Prostate gland (tissue), 2 donors: ENCODE measurements at regions not wholly inside any gene's neighbourhood (a gene's known extent, or its start where the extent isn't known, plus 50 kb on each side); places are given as distances from the start of the nearest gene placed in this dataset.

ENCODE experiments used
- POLR2A ChIP-seq: fragments of 450-650 bp; IDR thresholded peaks from one replicate; pipeline ENCODE4 v1.6.1; 2016; ENCODE audit warnings: antibody characterized with exemption, mild to moderate bottlenecking
- POLR2AphosphoS5 ChIP-seq: sonication (generic); formaldehyde crosslinking; IDR thresholded peaks from one replicate; pipeline ENCODE4 v1.6.1; 2017; ENCODE audit warnings: antibody characterized with exemption
- TF ChIP-seq, protein P1 (sequence below), 4 experiments: fragments of 200-600 bp in 2 of 4; fragments of 450-650 bp in 2 of 4; sonication (generic) in 2 of 4; IDR thresholded peaks; 1 replicate in 3 of 4; 2 replicates in 1 of 4; pipeline ENCODE4 v1.5.1; 2016 to 2019; ENCODE audit warnings: antibody characterized with exemption in 4 of 4, mild to moderate bottlenecking in 2 of 4, moderate library complexity in 2 of 4

GRCh38 chr6:145454006-145454405 is 281.3 kb downstream of the EPM2A start:
- TF ChIP-seq, protein P1, sequence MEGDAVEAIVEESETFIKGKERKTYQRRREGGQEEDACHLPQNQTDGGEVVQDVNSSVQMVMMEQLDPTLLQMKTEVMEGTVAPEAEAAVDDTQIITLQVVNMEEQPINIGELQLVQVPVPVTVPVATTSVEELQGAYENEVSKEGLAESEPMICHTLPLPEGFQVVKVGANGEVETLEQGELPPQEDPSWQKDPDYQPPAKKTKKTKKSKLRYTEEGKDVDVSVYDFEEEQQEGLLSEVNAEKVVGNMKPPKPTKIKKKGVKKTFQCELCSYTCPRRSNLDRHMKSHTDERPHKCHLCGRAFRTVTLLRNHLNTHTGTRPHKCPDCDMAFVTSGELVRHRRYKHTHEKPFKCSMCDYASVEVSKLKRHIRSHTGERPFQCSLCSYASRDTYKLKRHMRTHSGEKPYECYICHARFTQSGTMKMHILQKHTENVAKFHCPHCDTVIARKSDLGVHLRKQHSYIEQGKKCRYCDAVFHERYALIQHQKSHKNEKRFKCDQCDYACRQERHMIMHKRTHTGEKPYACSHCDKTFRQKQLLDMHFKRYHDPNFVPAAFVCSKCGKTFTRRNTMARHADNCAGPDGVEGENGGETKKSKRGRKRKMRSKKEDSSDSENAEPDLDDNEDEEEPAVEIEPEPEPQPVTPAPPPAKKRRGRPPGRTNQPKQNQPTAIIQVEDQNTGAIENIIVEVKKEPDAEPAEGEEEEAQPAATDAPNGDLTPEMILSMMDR (IDR thresholded peaks at IDR 0.05), result no peak
- no peak for TF ChIP-seq POLR2A
- no peak for TF ChIP-seq POLR2AphosphoS5
